Ishikawa (cell line): ENCODE measurements at regions not wholly inside any gene's neighbourhood (a gene's known extent, or its start where the extent isn't known, plus 50 kb on each side); places are given as distances from the start of the nearest gene placed in this dataset.

ENCODE experiments used
- CEBPB ChIP-seq: IDR thresholded peaks from 2 replicates; pipeline ENCODE4 v1.6.1; 2012
- CREB1 ChIP-seq: IDR thresholded peaks from 2 replicates; pipeline ENCODE4 v1.6.1; 2012; ENCODE audit warnings: low read depth
- EGR1 ChIP-seq: IDR thresholded peaks from 2 replicates; pipeline ENCODE4 v1.6.1; 2012
- EP300 ChIP-seq: IDR thresholded peaks from 2 replicates; pipeline ENCODE4 v1.6.1; 2012; ENCODE audit warnings: borderline replicate concordance
- FOXM1 ChIP-seq: IDR thresholded peaks from 2 replicates; pipeline ENCODE4 v1.6.1; 2012; ENCODE audit warnings: low read depth, borderline replicate concordance
- MAX ChIP-seq: IDR thresholded peaks from 2 replicates; pipeline ENCODE4 v1.6.1; 2012
- NFIC ChIP-seq: IDR thresholded peaks from 2 replicates; pipeline ENCODE4 v1.6.1; 2012
- RAD21 ChIP-seq: IDR thresholded peaks from 2 replicates; pipeline ENCODE4 v1.6.1; 2012; ENCODE audit warnings: low read depth
- REST ChIP-seq: IDR thresholded peaks from 2 replicates; pipeline ENCODE4 v1.6.1; 2012; ENCODE audit warnings: low read depth, mild to moderate bottlenecking
- TAF1 ChIP-seq: IDR thresholded peaks from 2 replicates; pipeline ENCODE4 v1.6.1; 2012; ENCODE audit warnings: low read depth, mild to moderate bottlenecking
- TCF12 ChIP-seq: IDR thresholded peaks from 2 replicates; pipeline ENCODE4 v1.6.1; 2012; ENCODE audit warnings: low read depth
- TEAD4 ChIP-seq: IDR thresholded peaks from 2 replicates; pipeline ENCODE4 v1.6.1; 2012
- USF1 ChIP-seq: IDR thresholded peaks from 2 replicates; pipeline ENCODE4 v1.6.1; 2012
- YY1 ChIP-seq: IDR thresholded peaks from 2 replicates; pipeline ENCODE4 v1.6.1; 2012; ENCODE audit warnings: low read depth
- ZBTB7A ChIP-seq: IDR thresholded peaks from 2 replicates; pipeline ENCODE4 v1.6.1; 2012; ENCODE audit warnings: low read depth

- no peak for TF ChIP-seq TEAD4
- no peak for TF ChIP-seq EP300
- no peak for TF ChIP-seq YY1
- TF ChIP-seq CEBPB, result no peak
- no peak for TF ChIP-seq TAF1
- no peak for TF ChIP-seq CREB1
- no peak for TF ChIP-seq TCF12
- no peak for TF ChIP-seq EGR1
- no peak for TF ChIP-seq NFIC
- TF ChIP-seq USF1, result no peak
- no peak for TF ChIP-seq ZBTB7A
- no peak for TF ChIP-seq MAX
- TF ChIP-seq FOXM1, result no peak
- TF ChIP-seq RAD21, result no peak
- TF ChIP-seq REST, result no peak
These were observed 135.1 kb downstream of the RRAGC start for GRCh38 chr1:38724160-38725131.

GRCh38 chr1:38721816-38722215 lies 137.8 kb downstream of the RRAGC start:
- TF ChIP-seq FOXM1 (no peak), ZBTB7A (no peak), REST (no peak), CEBPB (no peak), TAF1 (no peak), CREB1 (no peak), TEAD4 (no peak), MAX (no peak), EP300 (no peak), NFIC (no peak)

GRCh38 chr1:38719880-38720279 lies 139.7 kb downstream of the RRAGC start:
- TF ChIP-seq EGR1 (no peak), RAD21 (no peak), REST (no peak)

GRCh38 chr1:38718031-38718430 lies 141.5 kb downstream of the RRAGC start:
- TF ChIP-seq TAF1, result no peak

- TF ChIP-seq CEBPB (no peak), REST (no peak), ZBTB7A (no peak), CREB1 (no peak), USF1 (no peak), EP300 (no peak), TEAD4 (no peak), TAF1 (no peak)
These were observed 143.3 kb downstream of the RRAGC start for GRCh38 chr1:38716229-38716628.
